ENCODE measurements at regions not wholly inside any gene's neighbourhood (a gene's known extent, or its start where the extent isn't known, plus 50 kb on each side); places are given as distances from the start of the nearest gene placed in this dataset.

- Histone ChIP-seq H3K4me2 (ENCODE audit: low read length) (no peak overlapping the region), H3K4ac (ENCODE audit: low read depth, low read length) (no peak overlapping the region), H2BK120ac (ENCODE audit: insufficient read depth, low read length, poor library complexity) (no peak overlapping the region), H3K27ac (ENCODE audit: low read depth, low read length) (no peak overlapping the region), H4K12ac (ENCODE audit: low read depth, low read length) (no peak overlapping the region), H3K9ac (ENCODE audit: low read length) (no peak overlapping the region), H3K4me3 (ENCODE audit: low read depth, low read length) (no peak overlapping the region), H3K36me3 (ENCODE audit: control insufficient read depth in 1 of 2, insufficient read depth in 2 of 2, low read length in 2 of 2) (no peaks in the 10 kb centered on the region), H3K27me3 (ENCODE audit: insufficient read depth, low read length) (no peaks in the 10 kb centered on the region), H4K91ac (ENCODE audit: low read depth, low read length) (no peak overlapping the region), H3K18ac (ENCODE audit: low read length) (no peak overlapping the region), H3K4me1 (ENCODE audit: control insufficient read depth in 1 of 2, insufficient read depth in 2 of 2, low read length in 2 of 2) (no peaks in the 10 kb centered on the region), H2BK5ac (ENCODE audit: low read depth, low read length, poor library complexity) (no peak overlapping the region), H4K8ac (ENCODE audit: low read depth, low read length) (no peak overlapping the region), H3K9me3 (ENCODE audit: insufficient read depth, low read depth, low read length) (no peaks in the 10 kb centered on the region), H2BK12ac (ENCODE audit: low read length) (no peak overlapping the region), H3K79me1 (ENCODE audit: low read length) (no peaks in the 10 kb centered on the region), H3K23ac (ENCODE audit: low read length) (peak overlapping the region; percentile 80), H3K79me2 (ENCODE audit: control insufficient read depth, insufficient read depth, low read length, poor library complexity) (no peaks in the 10 kb centered on the region), H3K14ac (ENCODE audit: low read length) (no peak overlapping the region), H2AK5ac (ENCODE audit: low read length) (no peak overlapping the region), H2AFZ (ENCODE audit: insufficient read depth, low read length, poor library complexity) (no peak overlapping the region)
- no CpG with 5 or more reads among the region's 3 CpGs for WGBS (ENCODE audit: extremely low coverage, insufficient coverage, insufficient read length)
- no peak for DNase-seq
Observed at GRCh38 chr18:30409120-30409519, 633.4 kb downstream of the DSC3 start.

GRCh38 chr18:30406728-30407127, 635.8 kb downstream of the DSC3 start:
- H2BK5ac ChIP-seq (ENCODE audit: low read depth, low read length, poor library complexity), result no peak overlapping the region
- no peak overlapping the region for H3K4me2 ChIP-seq (ENCODE audit: low read length)
- H3K4me3 ChIP-seq (ENCODE audit: low read depth, low read length), result no peak overlapping the region
- H3K23ac ChIP-seq (ENCODE audit: low read length), result no peak overlapping the region
- H2BK120ac ChIP-seq (ENCODE audit: insufficient read depth, low read length, poor library complexity), result no peak overlapping the region
- H2BK12ac ChIP-seq (ENCODE audit: low read length), result no peak overlapping the region
- no peaks in the 10 kb centered on the region for H3K9me3 ChIP-seq (ENCODE audit: insufficient read depth, low read depth, low read length)
- H3K18ac ChIP-seq (ENCODE audit: low read length), result no peak overlapping the region
- no peak overlapping the region for H3K9ac ChIP-seq (ENCODE audit: low read length)
- no peak overlapping the region for H2AFZ ChIP-seq (ENCODE audit: insufficient read depth, low read length, poor library complexity)
- H4K8ac ChIP-seq (ENCODE audit: low read depth, low read length), result no peak overlapping the region
- no peak overlapping the region for H3K14ac ChIP-seq (ENCODE audit: low read length)
- no peak overlapping the region for H3K4ac ChIP-seq (ENCODE audit: low read depth, low read length)
- peak in 1 of 2 donors; percentile 3 for DNase-seq
- no peak overlapping the region for H2AK5ac ChIP-seq (ENCODE audit: low read length)
- H4K12ac ChIP-seq (ENCODE audit: low read depth, low read length), result no peak overlapping the region
- no CpG with 5 or more reads among the region's 3 CpGs for WGBS (ENCODE audit: extremely low coverage, insufficient coverage, insufficient read length)
- no peaks in the 10 kb centered on the region for H3K36me3 ChIP-seq (ENCODE audit: control insufficient read depth in 1 of 2, insufficient read depth in 2 of 2, low read length in 2 of 2)
- H3K79me1 ChIP-seq (ENCODE audit: low read length), result no peaks in the 10 kb centered on the region
- no peaks in the 10 kb centered on the region for H3K79me2 ChIP-seq (ENCODE audit: control insufficient read depth, insufficient read depth, low read length, poor library complexity)
- no peak overlapping the region for H3K27ac ChIP-seq (ENCODE audit: low read depth, low read length)
- H3K27me3 ChIP-seq (ENCODE audit: insufficient read depth, low read length), result no peaks in the 10 kb centered on the region
- H4K91ac ChIP-seq (ENCODE audit: low read depth, low read length), result no peak overlapping the region
- no peaks in the 10 kb centered on the region for H3K4me1 ChIP-seq (ENCODE audit: control insufficient read depth in 1 of 2, insufficient read depth in 2 of 2, low read length in 2 of 2)

GRCh38 chr18:30405038-30405437, 637.5 kb downstream of the DSC3 start:
- no peaks in the 10 kb centered on the region for H3K4me1 ChIP-seq (ENCODE audit: control insufficient read depth in 1 of 2, insufficient read depth in 2 of 2, low read length in 2 of 2)
- no CpG with 5 or more reads among the region's 1 CpG for WGBS (ENCODE audit: extremely low coverage, insufficient coverage, insufficient read length)

GRCh38 chr18:30404422-30404821, 638.1 kb downstream of the DSC3 start:
- H2AK5ac ChIP-seq (ENCODE audit: low read length), result no peak overlapping the region
- no peaks in the 10 kb centered on the region for H3K9me3 ChIP-seq (ENCODE audit: insufficient read depth, low read depth, low read length)
- H3K4me3 ChIP-seq (ENCODE audit: low read depth, low read length), result no peak overlapping the region
- no peak overlapping the region for H3K14ac ChIP-seq (ENCODE audit: low read length)
- no peak overlapping the region for H2BK12ac ChIP-seq (ENCODE audit: low read length)
- H3K36me3 ChIP-seq (ENCODE audit: control insufficient read depth in 1 of 2, insufficient read depth in 2 of 2, low read length in 2 of 2), result no peaks in the 10 kb centered on the region
- no peak overlapping the region for H2BK120ac ChIP-seq (ENCODE audit: insufficient read depth, low read length, poor library complexity)
- H3K23ac ChIP-seq (ENCODE audit: low read length), result no peak overlapping the region
- no peak overlapping the region for H2AFZ ChIP-seq (ENCODE audit: insufficient read depth, low read length, poor library complexity)
- H3K79me1 ChIP-seq (ENCODE audit: low read length), result no peaks in the 10 kb centered on the region
- H3K4me2 ChIP-seq (ENCODE audit: low read length), result no peak overlapping the region
- H3K27ac ChIP-seq (ENCODE audit: low read depth, low read length), result no peak overlapping the region
- no peaks in the 10 kb centered on the region for H3K27me3 ChIP-seq (ENCODE audit: insufficient read depth, low read length)
- no peak overlapping the region for H3K4ac ChIP-seq (ENCODE audit: low read depth, low read length)
- H4K12ac ChIP-seq (ENCODE audit: low read depth, low read length), result no peak overlapping the region
- no peak overlapping the region for H4K91ac ChIP-seq (ENCODE audit: low read depth, low read length)
- DNase-seq, result no peak
- H3K79me2 ChIP-seq (ENCODE audit: control insufficient read depth, insufficient read depth, low read length, poor library complexity), result no peaks in the 10 kb centered on the region
- no peak overlapping the region for H3K9ac ChIP-seq (ENCODE audit: low read length)
- H4K8ac ChIP-seq (ENCODE audit: low read depth, low read length), result no peak overlapping the region
- H3K4me1 ChIP-seq (ENCODE audit: control insufficient read depth in 1 of 2, insufficient read depth in 2 of 2, low read length in 2 of 2), result no peaks in the 10 kb centered on the region
- H2BK5ac ChIP-seq (ENCODE audit: low read depth, low read length, poor library complexity), result no peak overlapping the region
- no peak overlapping the region for H3K18ac ChIP-seq (ENCODE audit: low read length)
- WGBS (ENCODE audit: extremely low coverage, insufficient coverage, insufficient read length), result no CpG with 5 or more reads among the region's 1 CpG

More at GRCh38 chr18:30405038-30405437, 637.5 kb downstream of the DSC3 start:
- H3K79me1 ChIP-seq (ENCODE audit: low read length), result no peaks in the 10 kb centered on the region
- no peak overlapping the region for H3K9ac ChIP-seq (ENCODE audit: low read length)
- DNase-seq, result no peak
- H2BK5ac ChIP-seq (ENCODE audit: low read depth, low read length, poor library complexity), result no peak overlapping the region
- H3K36me3 ChIP-seq (ENCODE audit: control insufficient read depth in 1 of 2, insufficient read depth in 2 of 2, low read length in 2 of 2), result no peaks in the 10 kb centered on the region
- H2AFZ ChIP-seq (ENCODE audit: insufficient read depth, low read length, poor library complexity), result no peak overlapping the region
- H4K91ac ChIP-seq (ENCODE audit: low read depth, low read length), result no peak overlapping the region
- H3K18ac ChIP-seq (ENCODE audit: low read length), result no peak overlapping the region
- H3K9me3 ChIP-seq (ENCODE audit: insufficient read depth, low read depth, low read length), result no peaks in the 10 kb centered on the region
- H2BK12ac ChIP-seq (ENCODE audit: low read length), result no peak overlapping the region
- H3K4ac ChIP-seq (ENCODE audit: low read depth, low read length), result no peak overlapping the region
- H3K4me2 ChIP-seq (ENCODE audit: low read length), result no peak overlapping the region
- no peak overlapping the region for H2AK5ac ChIP-seq (ENCODE audit: low read length)
- H2BK120ac ChIP-seq (ENCODE audit: insufficient read depth, low read length, poor library complexity), result no peak overlapping the region
- H4K8ac ChIP-seq (ENCODE audit: low read depth, low read length), result no peak overlapping the region
- no peaks in the 10 kb centered on the region for H3K79me2 ChIP-seq (ENCODE audit: control insufficient read depth, insufficient read depth, low read length, poor library complexity)
- H3K23ac ChIP-seq (ENCODE audit: low read length), result no peak overlapping the region
- no peak overlapping the region for H4K12ac ChIP-seq (ENCODE audit: low read depth, low read length)
- no peak overlapping the region for H3K4me3 ChIP-seq (ENCODE audit: low read depth, low read length)
- H3K27ac ChIP-seq (ENCODE audit: low read depth, low read length), result no peak overlapping the region
- no peak overlapping the region for H3K14ac ChIP-seq (ENCODE audit: low read length)
- no peaks in the 10 kb centered on the region for H3K27me3 ChIP-seq (ENCODE audit: insufficient read depth, low read length)
